NCI-H345 (cell line): ENCODE measurements at regions not wholly inside any gene's neighbourhood (a gene's known extent, or its start where the extent isn't known, plus 50 kb on each side); places are given as distances from the start of the nearest gene placed in this dataset.
"Not testable (repeated sequence)": the region's sequence is repeated elsewhere in the genome, so short reads cannot be mapped to it uniquely, and the experiment has no call there.

Experiments used
- DNase-seq: peaks from one replicate; lab custom pipeline; 2025; lab: John Stamatoyannopoulos, UW

DNA sequence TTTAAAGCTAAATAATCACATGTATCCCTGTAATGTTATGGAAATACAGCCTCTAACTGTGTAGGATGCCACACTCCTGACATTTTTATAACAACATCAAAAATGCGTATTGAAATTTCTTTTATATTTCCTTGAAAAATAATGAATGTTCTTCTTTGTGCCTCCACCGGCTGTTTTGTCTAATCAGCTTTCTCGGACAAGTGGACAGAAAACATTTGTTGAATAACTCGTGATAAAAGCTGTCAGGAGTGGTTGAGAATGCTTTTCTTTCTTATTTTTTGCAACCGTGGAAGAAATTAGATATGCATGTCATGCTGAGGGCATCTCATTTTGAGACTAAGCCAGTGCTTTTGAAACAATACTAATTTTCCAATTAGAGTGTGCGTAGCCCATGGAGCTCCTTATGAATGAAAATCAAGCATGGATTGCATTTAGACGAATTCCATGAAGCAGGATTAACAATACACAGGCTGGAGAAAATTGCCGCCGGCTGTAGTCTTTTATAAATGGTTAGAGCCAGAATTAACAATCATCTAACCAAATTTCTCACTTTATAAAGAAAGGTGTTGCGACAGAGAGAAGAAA lies 614.5 kb upstream of the LCORL start:
- DNase-seq: no peak

DNA sequence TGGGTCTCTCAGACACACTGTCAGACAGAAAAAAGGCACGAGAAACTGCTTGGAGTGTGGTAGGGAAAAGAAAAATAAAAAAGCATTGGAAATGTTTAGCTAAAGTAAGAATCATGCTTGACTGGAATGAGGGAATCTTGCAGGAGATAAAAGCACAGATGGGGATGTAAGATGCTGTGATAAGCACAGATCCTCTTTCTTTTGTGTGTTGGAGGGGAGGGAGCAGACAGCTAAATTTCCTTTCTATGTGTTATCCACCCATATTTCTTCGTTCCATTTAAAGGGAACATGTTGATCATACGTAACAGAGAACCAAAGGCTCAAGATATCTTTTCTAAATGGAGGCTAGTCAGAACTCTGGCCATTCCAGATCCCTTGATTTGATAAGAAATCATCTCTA lies 614.0 kb upstream of the LCORL start:
- no peak for DNase-seq

DNA sequence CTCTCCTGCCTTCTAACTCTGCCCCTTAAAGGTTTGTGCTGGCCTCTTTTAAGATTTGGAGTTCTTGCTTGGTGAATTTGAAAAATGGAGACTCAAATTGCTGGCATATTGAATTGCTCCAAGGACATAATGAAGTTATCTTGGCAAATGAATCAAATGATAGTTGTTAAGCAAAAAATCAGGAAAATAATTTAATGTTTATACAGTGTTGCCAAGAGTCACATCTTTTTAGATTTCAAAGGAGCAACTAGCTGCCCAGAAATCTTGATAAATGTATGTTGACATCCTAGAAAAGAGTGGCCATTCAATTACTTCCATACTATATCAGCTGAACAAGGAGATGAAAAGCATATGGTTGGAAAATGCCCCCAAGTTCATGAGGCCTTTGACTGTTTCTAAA lies 610.0 kb upstream of the LCORL start:
- no peak for DNase-seq

- no peak for DNase-seq
These were observed 608.9 kb upstream of the LCORL start for GRCh38 chr4:18630218-18631110.

DNA sequence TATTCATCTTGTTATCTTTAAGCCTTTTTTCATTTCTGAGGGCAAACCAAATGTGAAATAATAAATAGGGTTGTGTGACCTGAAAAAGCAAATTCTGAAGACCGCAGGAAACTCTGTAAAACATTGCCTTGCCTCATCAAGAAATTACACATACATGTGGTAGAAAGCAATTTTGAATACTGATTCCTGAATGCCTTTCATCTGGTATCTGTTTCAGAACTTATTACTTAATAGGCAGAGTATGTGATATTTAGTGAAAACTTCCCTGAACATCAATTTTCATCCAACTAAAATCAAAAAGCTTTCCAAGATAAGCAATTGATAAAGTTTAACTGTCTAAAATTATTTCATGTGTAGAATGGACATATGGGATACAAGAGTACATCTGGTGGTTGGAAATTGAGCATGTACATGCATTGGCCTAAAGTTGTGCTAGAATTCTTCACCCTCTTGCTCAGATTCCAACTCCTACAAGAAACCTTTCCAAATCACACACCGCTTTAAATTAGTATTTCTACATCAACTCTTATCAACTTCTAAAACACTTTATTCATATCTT lies 606.0 kb upstream of the LCORL start:
- DNase-seq: no peak

- no peak for DNase-seq
These were observed 605.4 kb upstream of the LCORL start for GRCh38 chr4:18626996-18627395.

DNA sequence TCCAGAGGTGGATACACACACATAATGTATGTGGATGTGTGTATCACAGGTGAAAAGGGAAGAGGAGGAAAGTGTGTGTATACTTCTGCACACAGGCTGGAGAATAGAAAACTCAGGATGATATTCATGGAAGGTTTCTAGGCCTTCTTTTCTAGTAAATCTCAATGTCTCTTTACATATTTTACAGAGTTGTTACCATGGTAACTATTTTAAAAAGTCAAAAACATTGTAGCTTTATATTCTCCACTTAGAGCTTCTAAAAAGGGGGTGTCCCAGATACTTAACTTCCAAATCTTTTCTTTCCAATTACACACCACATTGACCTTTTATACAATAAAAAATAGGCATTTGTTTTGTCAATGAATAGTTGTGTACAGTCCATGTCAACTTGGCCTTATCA lies 604.8 kb upstream of the LCORL start:
- DNase-seq: no peak

GRCh38 chr4:18621186-18621585 lies 599.6 kb upstream of the LCORL start:
- DNase-seq: no peak

DNA sequence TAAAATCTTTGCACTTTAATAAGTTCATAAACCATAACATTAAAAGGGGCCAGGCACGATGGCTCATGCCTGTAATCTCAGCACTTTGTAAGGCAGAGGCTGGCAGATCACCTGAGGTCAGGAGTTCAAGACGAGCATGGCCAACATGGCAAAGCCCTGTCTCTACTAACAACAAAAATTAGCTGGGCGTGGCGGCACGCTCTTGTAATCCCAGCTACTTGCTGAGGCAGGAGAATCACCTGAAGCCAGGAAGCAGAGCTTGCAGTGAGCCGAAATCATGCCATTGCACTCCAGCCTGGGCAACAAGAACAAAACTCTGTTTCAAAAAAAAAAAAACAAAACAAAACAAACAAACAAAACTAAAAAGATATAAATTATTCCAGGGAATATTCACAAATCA lies 595.2 kb upstream of the LCORL start:
- no peak for DNase-seq

GRCh38 chr4:18611026-18611425 lies 589.5 kb upstream of the LCORL start:
- no peak for DNase-seq

- no peak for DNase-seq
These were observed 587.5 kb upstream of the LCORL start for GRCh38 chr4:18608908-18609533.

- DNase-seq: not testable (repeated sequence)
These were observed 581.1 kb upstream of the LCORL start for GRCh38 chr4:18602610-18603009.

DNA sequence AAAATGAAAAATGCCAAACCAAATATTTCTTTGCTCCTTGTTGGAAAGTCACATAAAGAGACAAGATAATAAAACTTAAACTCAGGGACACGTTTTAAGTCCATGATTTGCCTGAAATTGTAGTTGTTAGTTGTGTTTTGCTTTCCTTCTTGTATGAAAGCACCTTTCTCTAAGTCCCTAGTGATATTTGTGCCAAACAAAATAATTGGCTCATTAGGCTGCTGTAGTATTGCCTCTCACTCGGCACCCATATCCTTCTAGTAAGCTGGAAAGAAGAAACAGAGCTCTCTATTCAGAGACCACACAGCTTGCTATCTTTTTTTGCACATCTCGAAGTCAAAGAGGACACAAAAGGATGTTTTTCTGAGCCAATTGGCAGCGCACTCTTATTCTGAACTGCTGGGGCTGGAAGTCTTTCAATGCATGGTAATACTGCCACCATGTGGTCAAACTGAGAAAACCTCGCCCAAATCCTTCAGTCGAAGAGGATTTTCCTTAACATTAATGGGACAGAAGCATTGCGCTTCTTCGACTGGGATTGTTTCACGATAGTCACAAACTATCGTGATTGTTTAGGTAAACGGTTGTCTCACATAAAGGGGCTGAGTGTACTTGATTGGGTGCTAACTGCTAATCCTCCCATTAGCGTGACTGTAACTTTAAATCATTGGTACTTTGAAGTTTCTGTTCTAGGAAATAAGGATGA lies 571.9 kb upstream of the LCORL start:
- DNase-seq: peak; percentile 57

DNA sequence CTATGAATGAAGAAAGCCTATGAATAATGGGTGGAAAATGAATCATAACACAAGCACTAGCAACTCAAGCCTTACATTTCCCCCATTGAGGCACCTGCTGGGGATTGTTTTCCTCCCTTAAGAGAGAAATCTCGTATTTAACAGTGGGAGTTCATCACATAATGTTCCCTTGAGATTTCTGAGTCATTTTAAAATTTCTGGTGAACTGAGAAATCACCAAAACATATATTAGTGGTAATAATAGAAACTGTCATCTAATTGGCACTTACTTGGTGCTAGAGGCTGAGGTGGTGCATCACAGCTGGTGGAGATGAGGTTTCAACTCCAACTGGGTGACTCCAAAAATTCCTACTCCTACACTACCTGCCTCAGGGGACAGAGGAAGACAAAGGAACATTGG lies 561.3 kb upstream of the LCORL start:
- no peak for DNase-seq

DNA sequence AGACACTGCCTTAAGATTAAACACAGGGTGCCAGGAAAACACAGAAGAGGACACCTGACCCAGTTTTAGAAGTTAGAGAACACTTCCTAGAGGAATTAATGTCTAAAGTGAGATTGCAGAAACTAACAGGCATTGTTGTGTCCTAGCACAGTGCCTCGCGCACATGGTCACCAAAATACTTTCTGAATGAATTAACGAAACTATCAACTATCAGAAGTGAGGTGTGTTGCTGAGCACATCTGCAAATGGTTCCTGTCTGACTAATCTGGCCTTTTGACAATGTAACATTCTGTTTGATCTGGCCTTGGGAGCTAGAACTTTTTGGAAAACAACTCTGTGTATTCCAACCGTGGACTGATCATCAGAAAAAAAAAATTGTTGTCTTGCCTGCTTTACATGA lies 556.8 kb upstream of the LCORL start:
- no peak for DNase-seq

DNA sequence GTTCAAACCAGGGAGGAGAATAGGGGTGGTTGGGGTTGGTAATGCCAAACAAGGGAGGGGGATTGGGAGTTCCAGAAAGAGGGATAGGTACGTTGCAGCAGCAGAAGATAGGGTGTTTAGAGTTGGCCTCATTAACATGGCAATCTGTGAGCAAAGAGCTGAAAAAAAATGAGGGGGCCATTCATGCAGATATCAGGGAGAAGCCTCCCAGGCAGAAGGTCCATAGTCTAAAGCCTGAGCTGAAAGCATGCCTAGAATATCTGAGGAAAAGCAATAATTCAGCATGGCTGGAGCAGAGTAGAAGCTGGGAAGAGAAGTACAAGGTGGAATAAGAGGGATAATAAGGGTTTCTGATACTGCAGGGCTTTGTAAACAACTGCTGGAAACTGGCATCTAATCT lies 550.9 kb upstream of the LCORL start:
- no peak for DNase-seq

GRCh38 chr4:18571301-18571761 lies 549.8 kb upstream of the LCORL start:
- DNase-seq: no peak

DNA sequence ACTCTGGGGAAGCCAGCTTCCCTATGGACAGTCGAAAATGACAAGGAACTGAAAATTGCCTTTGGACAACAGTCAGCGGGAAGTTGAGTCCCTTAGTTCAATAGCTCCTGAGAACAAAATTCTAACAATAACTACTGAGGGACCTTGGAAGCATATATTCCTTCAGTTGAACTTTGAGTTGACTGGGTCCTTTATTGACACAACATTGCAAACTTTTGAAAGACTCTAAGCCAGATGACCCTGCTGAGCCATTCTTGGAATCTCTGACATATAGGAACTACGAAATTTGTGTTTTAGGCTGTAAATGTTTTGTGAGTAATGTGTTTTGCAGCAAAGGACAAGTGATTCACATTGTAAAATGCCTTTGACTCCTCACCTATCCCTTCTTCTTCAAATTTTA lies 548.8 kb upstream of the LCORL start:
- DNase-seq: no peak

DNA sequence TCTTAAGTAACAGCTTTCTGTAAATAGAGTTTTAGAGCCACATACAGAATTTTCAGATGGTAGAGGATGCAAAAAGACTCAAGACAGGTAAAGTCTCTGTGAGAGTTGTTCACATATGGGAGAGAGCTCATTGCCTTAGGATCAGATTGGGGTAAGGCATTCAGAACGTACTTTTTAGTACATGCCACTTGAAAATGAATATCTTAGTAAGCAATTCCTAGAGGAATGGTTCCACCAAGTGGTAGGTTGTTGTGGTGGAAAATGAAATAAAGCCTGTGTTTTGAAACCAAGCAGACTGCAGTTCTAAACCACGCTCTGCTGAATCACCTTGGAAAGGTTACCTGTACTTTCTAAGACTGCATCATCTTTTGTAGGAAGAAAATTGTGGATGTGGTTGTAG lies 547.0 kb upstream of the LCORL start:
- no peak for DNase-seq

DNA sequence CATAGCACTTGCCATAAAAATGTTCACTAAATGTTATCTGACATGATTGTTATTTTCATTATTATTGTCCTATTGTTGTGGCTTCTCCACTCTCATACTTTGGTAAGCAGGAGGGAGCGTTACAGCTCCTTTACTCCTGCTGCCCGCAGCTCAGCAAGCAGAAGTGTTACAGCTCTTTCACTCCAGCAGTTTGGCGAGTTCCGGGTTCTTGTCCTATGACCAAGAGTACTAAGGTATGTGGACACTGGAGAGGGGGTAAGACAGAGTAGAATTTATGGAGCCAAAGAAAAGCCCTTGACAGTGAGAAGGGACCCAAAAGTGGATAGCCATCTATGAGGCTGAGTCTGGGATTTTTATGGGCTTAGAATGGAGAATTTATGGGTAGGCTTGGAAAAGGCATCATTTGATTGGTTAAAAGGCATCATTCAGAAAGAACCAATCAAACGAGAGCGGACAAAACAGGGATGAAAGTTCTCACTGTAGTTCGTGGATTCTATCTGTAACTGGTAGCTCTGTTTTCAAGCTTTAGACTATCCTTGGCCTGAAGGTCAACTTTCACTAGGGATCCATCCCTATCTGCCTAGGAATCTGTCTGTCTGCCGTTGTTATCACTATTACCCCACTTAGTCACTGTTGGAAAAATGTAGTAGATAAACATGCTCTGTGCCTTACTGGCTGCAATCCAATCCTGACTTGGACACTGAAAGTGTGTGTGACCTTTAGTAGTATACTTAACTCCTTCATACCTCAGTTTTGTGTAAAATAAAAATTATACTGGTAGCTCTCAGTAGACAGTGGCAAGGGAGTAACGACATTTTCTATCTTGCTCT lies 545.6 kb upstream of the LCORL start:
- no peak for DNase-seq

- no peak for DNase-seq
These were observed 537.9 kb upstream of the LCORL start for GRCh38 chr4:18559492-18559891.
